ENCODE measurements at regions not wholly inside any gene's neighbourhood (a gene's known extent, or its start where the extent isn't known, plus 50 kb on each side); places are given as distances from the start of the nearest gene placed in this dataset.

DNA sequence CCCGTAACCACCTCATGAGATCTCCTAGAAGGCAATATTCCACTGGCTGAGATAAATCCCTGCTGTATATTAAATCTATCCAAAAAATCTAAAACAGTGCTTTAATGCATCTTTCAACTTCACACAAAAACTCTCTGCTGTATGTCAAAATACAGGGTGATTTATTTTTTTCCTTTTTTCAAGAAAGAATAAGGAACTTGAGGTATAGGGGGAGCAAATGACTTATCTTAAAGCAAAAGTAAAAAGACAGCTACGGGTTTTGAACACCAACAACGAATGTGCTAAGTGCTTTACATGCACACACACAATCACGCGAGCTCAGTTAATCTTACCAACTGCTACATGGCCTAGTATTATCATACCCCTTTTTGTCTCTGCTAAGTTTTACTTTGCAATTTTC, 168.9 kb upstream of the PHF14 start:
- Histone ChIP-seq H4K20me1 (ENCODE audit: insufficient read depth, poor library complexity, severe bottlenecking) (no peaks in the 10 kb centered on the region), H3K36me3 (replicated peaks; ENCODE audit: insufficient read depth, low read depth) (no peaks in the 10 kb centered on the region), H2AFZ (no peak overlapping the region), H3K9me3 (ENCODE audit: low read depth) (no peaks in the 10 kb centered on the region), H3K4me2 (no peak overlapping the region), H3K27ac (no peak overlapping the region), H3K27me3 (no peaks in the 10 kb centered on the region), H3K9me2 (replicated peaks; ENCODE audit: insufficient read depth) (no peaks in the 10 kb centered on the region), H3K4me3 (no peak overlapping the region), H3K4me1 (ENCODE audit: insufficient read depth) (no peaks in the 10 kb centered on the region), H3K79me2 (no peaks in the 10 kb centered on the region)
- no peak for DNase-seq (ENCODE audit: low spot score)
- WGBS (ENCODE audit: low lambda C conversion rate, missing lambda C conversion rate), result 93% methylated on average over 5 of the region's 5 CpGs
- TF ChIP-seq, protein P1, sequence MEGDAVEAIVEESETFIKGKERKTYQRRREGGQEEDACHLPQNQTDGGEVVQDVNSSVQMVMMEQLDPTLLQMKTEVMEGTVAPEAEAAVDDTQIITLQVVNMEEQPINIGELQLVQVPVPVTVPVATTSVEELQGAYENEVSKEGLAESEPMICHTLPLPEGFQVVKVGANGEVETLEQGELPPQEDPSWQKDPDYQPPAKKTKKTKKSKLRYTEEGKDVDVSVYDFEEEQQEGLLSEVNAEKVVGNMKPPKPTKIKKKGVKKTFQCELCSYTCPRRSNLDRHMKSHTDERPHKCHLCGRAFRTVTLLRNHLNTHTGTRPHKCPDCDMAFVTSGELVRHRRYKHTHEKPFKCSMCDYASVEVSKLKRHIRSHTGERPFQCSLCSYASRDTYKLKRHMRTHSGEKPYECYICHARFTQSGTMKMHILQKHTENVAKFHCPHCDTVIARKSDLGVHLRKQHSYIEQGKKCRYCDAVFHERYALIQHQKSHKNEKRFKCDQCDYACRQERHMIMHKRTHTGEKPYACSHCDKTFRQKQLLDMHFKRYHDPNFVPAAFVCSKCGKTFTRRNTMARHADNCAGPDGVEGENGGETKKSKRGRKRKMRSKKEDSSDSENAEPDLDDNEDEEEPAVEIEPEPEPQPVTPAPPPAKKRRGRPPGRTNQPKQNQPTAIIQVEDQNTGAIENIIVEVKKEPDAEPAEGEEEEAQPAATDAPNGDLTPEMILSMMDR (IDR thresholded peaks at IDR 0.05; ENCODE audit: poor library complexity), result no peak
- TF ChIP-seq EZH2 (IDR thresholded peaks at IDR 0.05; ENCODE audit: borderline replicate concordance) (no peak), EZH2phosphoT487 (IDR thresholded peaks at IDR 0.05; ENCODE audit: low read depth, severe bottlenecking, unreplicated experiment) (no peak)

DNA sequence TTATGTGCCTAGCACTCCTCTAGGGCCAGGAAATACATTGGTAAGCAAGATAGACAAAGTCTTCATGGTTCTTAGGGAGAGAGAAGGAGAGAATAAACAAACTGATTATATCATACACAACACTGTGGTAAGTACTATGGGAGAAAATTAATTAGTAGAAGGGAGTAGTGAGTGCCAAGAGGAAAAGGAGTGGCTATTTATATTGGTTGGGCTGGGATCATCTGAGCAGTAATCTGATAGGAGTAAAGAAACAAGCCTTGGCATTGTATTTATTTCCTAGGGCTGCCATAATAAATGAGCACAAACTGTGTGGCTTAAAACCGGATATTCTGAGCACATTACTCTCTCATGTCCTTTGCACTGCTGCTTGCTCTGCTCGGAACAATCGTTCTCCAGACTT, 158.1 kb upstream of the PHF14 start:
- H3K27ac ChIP-seq, result no peak overlapping the region

DNA sequence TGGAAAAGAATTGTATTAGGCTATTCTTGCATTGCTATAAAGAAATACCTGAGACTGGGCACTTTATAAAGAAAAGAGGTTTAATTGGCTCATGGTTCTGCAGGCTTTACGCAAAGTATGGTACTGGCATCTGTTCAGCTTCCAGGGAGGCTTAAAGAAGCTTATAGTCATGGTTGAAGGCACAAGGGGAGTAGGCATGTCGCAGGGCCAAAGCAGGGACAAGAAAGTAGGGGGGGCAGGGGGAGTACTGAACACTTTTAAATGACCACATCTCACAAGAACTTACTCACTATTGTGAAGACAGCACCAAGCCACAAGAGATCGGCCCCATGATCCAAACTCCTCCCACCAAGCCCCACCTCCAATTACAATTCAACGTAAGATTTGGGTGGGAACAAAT, 152.5 kb upstream of the PHF14 start:
- no peaks in the 10 kb centered on the region for H3K9me2 ChIP-seq (replicated peaks; ENCODE audit: insufficient read depth)
- no peak overlapping the region for H2AFZ ChIP-seq
- no peak overlapping the region for H3K27ac ChIP-seq
- no peaks in the 10 kb centered on the region for H3K9me3 ChIP-seq (ENCODE audit: low read depth)
- H3K79me2 ChIP-seq, result no peaks in the 10 kb centered on the region
- TF ChIP-seq, protein P1 (IDR thresholded peaks at IDR 0.05; ENCODE audit: poor library complexity), result no peak
- TF ChIP-seq EZH2 (IDR thresholded peaks at IDR 0.05; ENCODE audit: borderline replicate concordance), result no peak
- TF ChIP-seq EZH2phosphoT487 (IDR thresholded peaks at IDR 0.05; ENCODE audit: low read depth, severe bottlenecking, unreplicated experiment), result no peak
- H3K4me2 ChIP-seq, result no peak overlapping the region
- H3K4me3 ChIP-seq, result no peak overlapping the region
- no peaks in the 10 kb centered on the region for H3K36me3 ChIP-seq (replicated peaks; ENCODE audit: insufficient read depth, low read depth)
- H3K4me1 ChIP-seq (ENCODE audit: insufficient read depth), result no peaks in the 10 kb centered on the region
- DNase-seq (ENCODE audit: low spot score), result no peak
- H4K20me1 ChIP-seq (ENCODE audit: insufficient read depth, poor library complexity, severe bottlenecking), result no peaks in the 10 kb centered on the region
- 86% methylated on average over 4 of the region's 4 CpGs for WGBS (ENCODE audit: low lambda C conversion rate, missing lambda C conversion rate)
- H3K27me3 ChIP-seq, result no peaks in the 10 kb centered on the region

More for the DNA sequence above, 158.1 kb upstream of the PHF14 start:
- Histone ChIP-seq H3K27me3 (no peaks in the 10 kb centered on the region), H2AFZ (no peak overlapping the region), H3K4me2 (no peak overlapping the region), H3K4me1 (ENCODE audit: insufficient read depth) (no peaks in the 10 kb centered on the region), H3K36me3 (replicated peaks; ENCODE audit: insufficient read depth, low read depth) (no peaks in the 10 kb centered on the region), H3K4me3 (no peak overlapping the region), H3K79me2 (no peaks in the 10 kb centered on the region), H3K9me2 (replicated peaks; ENCODE audit: insufficient read depth) (no peaks in the 10 kb centered on the region), H4K20me1 (ENCODE audit: insufficient read depth, poor library complexity, severe bottlenecking) (no peaks in the 10 kb centered on the region), H3K9me3 (ENCODE audit: low read depth) (no peaks in the 10 kb centered on the region)
- 63% methylated on average over 3 of the region's 3 CpGs for WGBS (ENCODE audit: low lambda C conversion rate, missing lambda C conversion rate)
- no peak for DNase-seq (ENCODE audit: low spot score)
- TF ChIP-seq EZH2 (IDR thresholded peaks at IDR 0.05; ENCODE audit: borderline replicate concordance), result no peak
- TF ChIP-seq, protein P1 (IDR thresholded peaks at IDR 0.05; ENCODE audit: poor library complexity), result no peak
- no peak for TF ChIP-seq EZH2phosphoT487 (IDR thresholded peaks at IDR 0.05; ENCODE audit: low read depth, severe bottlenecking, unreplicated experiment)

DNA sequence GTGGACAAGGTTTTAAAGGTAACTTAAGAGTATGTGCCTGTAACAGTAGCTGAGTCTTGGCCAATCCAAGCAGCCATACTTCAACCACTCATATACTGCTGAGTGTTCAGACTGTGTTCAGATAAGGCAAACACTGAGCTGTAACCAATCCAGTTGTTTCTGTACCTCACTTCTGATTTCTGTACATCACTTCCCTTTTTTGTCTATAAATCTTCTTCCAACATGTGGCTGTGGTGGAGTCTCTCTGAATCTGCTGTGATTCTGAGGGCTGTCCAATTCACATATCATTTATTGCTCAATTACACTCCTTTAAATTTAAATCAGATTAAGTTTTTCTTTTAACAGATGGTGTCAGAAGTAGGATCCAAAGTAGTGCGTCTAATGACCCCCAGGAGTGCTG, 149.5 kb upstream of the PHF14 start:
- Histone ChIP-seq H3K9me2 (replicated peaks; ENCODE audit: insufficient read depth) (no peaks in the 10 kb centered on the region), H3K36me3 (replicated peaks; ENCODE audit: insufficient read depth, low read depth) (no peaks in the 10 kb centered on the region), H3K4me1 (ENCODE audit: insufficient read depth) (no peaks in the 10 kb centered on the region), H3K27me3 (no peaks in the 10 kb centered on the region), H4K20me1 (ENCODE audit: insufficient read depth, poor library complexity, severe bottlenecking) (no peaks in the 10 kb centered on the region), H3K4me3 (no peak overlapping the region), H3K9me3 (ENCODE audit: low read depth) (no peaks in the 10 kb centered on the region), H3K27ac (no peak overlapping the region), H3K4me2 (no peak overlapping the region), H3K79me2 (no peaks in the 10 kb centered on the region), H2AFZ (no peak overlapping the region)
- TF ChIP-seq, protein P1 (IDR thresholded peaks at IDR 0.05; ENCODE audit: poor library complexity), result no peak
- TF ChIP-seq EZH2 (IDR thresholded peaks at IDR 0.05; ENCODE audit: borderline replicate concordance) (no peak), EZH2phosphoT487 (IDR thresholded peaks at IDR 0.05; ENCODE audit: low read depth, severe bottlenecking, unreplicated experiment) (no peak)
- DNase-seq (ENCODE audit: low spot score), result no peak
- WGBS (ENCODE audit: low lambda C conversion rate, missing lambda C conversion rate), result 100% methylated on average over 1 of the region's 1 CpG

All from hepatocyte (in vitro differentiated cells).